ENCODE measurements at regions not wholly inside any gene's neighbourhood (a gene's known extent, or its start where the extent isn't known, plus 50 kb on each side); places are given as distances from the start of the nearest gene placed in this dataset.

DNA sequence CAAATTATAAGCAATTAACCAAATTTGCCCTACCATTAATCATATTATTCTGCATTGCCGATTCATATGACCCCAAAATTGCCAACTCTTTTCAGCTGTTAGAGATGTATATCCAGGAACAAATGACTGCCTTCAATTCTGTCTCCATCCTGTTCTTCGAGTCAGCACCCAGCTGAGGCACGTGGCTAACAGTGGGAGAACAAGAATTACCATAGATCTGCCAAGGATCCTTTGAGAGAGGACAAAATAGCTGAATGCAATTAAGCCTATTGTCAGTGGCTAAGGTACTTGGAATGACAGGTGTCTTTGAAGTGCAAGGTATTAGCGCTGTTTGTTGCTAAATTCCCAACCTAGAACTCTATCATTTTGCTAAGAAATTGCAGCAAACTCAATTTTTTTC, 426.1 kb downstream of the TSHZ3 start (continued):
- TF ChIP-seq, protein P1, sequence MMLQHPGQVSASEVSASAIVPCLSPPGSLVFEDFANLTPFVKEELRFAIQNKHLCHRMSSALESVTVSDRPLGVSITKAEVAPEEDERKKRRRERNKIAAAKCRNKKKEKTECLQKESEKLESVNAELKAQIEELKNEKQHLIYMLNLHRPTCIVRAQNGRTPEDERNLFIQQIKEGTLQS (CRISPR knock-in tag; conservative IDR thresholded peaks at IDR 0.05): no peak

DNA sequence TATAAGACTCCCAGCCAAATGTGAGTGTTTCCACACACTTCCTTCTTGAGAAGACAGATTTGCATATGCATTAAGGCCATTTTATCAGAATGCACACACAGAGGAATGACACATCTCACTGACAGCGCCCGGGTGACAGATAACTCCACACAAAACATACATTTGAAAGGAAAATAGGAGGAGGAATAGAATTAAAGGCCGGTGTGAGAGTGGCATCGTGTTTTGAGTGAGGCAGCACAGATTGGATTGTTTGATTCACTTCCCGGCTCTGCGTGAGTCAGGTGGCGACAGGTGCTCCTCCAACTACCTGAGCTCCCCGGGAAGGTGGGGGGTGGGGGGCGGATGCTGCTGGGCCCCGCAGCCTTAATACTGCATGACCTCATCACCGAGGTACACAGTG, 429.0 kb downstream of the TSHZ3 start:
- DNase-seq (ENCODE audit: low spot score): no peak
- Mint-ChIP-seq H3K4me3 (no peak overlapping the region), H3K9me3 (no peaks in the 10 kb centered on the region), H3K27me3 (ENCODE audit: low read depth) (peaks cover 10% of the 10 kb centered on the region), H3K4me1 (peaks cover 23% of the 10 kb centered on the region), H3K27ac (no peak overlapping the region), H3K36me3 (no peaks in the 10 kb centered on the region)
- TF ChIP-seq, protein P2, sequence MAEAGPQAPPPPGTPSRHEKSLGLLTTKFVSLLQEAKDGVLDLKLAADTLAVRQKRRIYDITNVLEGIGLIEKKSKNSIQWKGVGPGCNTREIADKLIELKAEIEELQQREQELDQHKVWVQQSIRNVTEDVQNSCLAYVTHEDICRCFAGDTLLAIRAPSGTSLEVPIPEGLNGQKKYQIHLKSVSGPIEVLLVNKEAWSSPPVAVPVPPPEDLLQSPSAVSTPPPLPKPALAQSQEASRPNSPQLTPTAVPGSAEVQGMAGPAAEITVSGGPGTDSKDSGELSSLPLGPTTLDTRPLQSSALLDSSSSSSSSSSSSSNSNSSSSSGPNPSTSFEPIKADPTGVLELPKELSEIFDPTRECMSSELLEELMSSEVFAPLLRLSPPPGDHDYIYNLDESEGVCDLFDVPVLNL (CRISPR knock-in tag; IDR thresholded peaks at IDR 0.05; ENCODE audit: borderline replicate concordance, low read depth): no peak
- TF ChIP-seq ZNF121 (CRISPR knock-in tag; IDR thresholded peaks at IDR 0.05): no peak
- TF ChIP-seq, protein P3, sequence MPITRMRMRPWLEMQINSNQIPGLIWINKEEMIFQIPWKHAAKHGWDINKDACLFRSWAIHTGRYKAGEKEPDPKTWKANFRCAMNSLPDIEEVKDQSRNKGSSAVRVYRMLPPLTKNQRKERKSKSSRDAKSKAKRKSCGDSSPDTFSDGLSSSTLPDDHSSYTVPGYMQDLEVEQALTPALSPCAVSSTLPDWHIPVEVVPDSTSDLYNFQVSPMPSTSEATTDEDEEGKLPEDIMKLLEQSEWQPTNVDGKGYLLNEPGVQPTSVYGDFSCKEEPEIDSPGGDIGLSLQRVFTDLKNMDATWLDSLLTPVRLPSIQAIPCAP (CRISPR knock-in tag; IDR thresholded peaks at IDR 0.05): no peak
- TF ChIP-seq SP1 (CRISPR knock-in tag; conservative IDR thresholded peaks at IDR 0.05): no peak
- ATAC-seq: peak; percentile 47; the same call in 1 of the 2 replicates
- ChIA-PET CTCF (interaction anchor here (0.8 to 2.1 kb wide), 6 partner anchors 120 to 251 kb away, joined by 3 to 8 read pairs (median 4); no protein-coding TSS in a partner anchor), POLR2A (no interaction called here)

DNA sequence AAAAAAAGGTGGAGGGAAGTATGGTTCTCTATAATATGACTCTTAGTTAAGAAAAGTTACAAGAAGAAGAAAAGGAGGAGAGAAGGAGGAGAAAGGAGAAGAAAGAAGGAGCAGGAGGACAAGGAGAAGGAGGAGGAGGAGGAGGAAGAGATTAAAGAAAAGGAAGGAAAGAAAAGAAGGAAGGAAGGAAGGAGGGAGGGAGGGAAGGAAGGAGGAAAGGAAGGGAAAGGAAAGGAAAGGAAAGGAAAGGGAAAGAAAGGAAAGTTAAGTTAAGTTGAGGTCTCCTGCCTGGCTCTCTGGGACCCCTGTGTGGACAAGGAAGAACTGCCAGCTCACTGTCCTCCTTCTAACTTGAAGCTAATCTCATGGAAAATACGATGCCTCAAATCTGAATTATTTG, 429.5 kb downstream of the TSHZ3 start:
- CTCF ChIA-PET: interaction anchor here (1.2 to 2.1 kb wide), 4 partner anchors 120 to 224 kb away, joined by 3 to 8 read pairs (median 4); no protein-coding TSS in a partner anchor
- TF ChIP-seq, protein P4, sequence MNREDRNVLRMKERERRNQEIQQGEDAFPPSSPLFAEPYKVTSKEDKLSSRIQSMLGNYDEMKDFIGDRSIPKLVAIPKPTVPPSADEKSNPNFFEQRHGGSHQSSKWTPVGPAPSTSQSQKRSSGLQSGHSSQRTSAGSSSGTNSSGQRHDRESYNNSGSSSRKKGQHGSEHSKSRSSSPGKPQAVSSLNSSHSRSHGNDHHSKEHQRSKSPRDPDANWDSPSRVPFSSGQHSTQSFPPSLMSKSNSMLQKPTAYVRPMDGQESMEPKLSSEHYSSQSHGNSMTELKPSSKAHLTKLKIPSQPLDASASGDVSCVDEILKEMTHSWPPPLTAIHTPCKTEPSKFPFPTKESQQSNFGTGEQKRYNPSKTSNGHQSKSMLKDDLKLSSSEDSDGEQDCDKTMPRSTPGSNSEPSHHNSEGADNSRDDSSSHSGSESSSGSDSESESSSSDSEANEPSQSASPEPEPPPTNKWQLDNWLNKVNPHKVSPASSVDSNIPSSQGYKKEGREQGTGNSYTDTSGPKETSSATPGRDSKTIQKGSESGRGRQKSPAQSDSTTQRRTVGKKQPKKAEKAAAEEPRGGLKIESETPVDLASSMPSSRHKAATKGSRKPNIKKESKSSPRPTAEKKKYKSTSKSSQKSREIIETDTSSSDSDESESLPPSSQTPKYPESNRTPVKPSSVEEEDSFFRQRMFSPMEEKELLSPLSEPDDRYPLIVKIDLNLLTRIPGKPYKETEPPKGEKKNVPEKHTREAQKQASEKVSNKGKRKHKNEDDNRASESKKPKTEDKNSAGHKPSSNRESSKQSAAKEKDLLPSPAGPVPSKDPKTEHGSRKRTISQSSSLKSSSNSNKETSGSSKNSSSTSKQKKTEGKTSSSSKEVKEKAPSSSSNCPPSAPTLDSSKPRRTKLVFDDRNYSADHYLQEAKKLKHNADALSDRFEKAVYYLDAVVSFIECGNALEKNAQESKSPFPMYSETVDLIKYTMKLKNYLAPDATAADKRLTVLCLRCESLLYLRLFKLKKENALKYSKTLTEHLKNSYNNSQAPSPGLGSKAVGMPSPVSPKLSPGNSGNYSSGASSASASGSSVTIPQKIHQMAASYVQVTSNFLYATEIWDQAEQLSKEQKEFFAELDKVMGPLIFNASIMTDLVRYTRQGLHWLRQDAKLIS (CRISPR knock-in tag; IDR thresholded peaks at IDR 0.05; ENCODE audit: borderline replicate concordance): no peak
- no peak for TF ChIP-seq IRF2 (CRISPR knock-in tag; IDR thresholded peaks at IDR 0.05; ENCODE audit: borderline replicate concordance, low read depth)
- TF ChIP-seq, protein P5, sequence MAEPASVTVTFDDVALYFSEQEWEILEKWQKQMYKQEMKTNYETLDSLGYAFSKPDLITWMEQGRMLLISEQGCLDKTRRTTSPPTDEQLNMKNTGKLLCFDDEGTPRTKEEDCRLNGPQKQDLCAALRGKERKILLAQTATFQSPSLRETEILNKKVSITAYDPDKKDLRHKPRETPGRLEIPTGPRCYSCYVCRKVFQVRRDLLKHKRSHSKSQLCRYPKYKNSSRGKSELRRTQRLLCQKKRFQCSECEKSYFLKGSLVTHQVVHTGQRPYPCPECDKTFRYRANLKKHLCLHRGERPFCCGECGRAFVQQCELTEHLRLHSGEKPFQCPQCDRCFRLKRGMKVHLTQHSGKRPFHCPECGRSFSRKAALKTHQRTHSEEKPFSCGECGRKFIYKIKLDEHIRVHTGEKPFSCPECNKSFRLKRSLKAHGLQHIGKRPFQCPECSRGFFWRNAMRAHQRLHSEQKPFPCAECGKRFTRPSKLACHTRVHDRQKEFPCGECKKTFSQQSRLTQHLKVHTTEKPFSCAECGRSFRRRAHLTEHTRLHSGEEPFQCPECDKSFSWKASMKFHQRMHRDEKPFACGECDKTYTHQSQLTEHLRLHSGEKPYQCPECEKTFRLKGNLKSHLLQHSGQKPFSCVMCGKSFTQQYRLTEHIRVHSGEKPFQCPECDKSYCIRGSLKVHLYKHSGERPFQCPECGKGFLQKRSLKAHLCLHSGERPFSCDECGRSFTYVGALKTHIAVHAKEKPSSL (CRISPR knock-in tag; conservative IDR thresholded peaks at IDR 0.05): no peak
- TF ChIP-seq, protein P6, sequence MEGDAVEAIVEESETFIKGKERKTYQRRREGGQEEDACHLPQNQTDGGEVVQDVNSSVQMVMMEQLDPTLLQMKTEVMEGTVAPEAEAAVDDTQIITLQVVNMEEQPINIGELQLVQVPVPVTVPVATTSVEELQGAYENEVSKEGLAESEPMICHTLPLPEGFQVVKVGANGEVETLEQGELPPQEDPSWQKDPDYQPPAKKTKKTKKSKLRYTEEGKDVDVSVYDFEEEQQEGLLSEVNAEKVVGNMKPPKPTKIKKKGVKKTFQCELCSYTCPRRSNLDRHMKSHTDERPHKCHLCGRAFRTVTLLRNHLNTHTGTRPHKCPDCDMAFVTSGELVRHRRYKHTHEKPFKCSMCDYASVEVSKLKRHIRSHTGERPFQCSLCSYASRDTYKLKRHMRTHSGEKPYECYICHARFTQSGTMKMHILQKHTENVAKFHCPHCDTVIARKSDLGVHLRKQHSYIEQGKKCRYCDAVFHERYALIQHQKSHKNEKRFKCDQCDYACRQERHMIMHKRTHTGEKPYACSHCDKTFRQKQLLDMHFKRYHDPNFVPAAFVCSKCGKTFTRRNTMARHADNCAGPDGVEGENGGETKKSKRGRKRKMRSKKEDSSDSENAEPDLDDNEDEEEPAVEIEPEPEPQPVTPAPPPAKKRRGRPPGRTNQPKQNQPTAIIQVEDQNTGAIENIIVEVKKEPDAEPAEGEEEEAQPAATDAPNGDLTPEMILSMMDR (IDR thresholded peaks at IDR 0.05): no peak
- TF ChIP-seq CBFB (CRISPR knock-in tag; IDR thresholded peaks at IDR 0.05; ENCODE audit: low read depth): no peak
- no peak for TF ChIP-seq CREB1 (CRISPR knock-in tag; IDR thresholded peaks at IDR 0.05)
- TF ChIP-seq HMGA2 (CRISPR knock-in tag; IDR thresholded peaks at IDR 0.05): no peak
- TF ChIP-seq TP53 (CRISPR knock-in tag; IDR thresholded peaks at IDR 0.05): no peak
- TF ChIP-seq ZNF219 (CRISPR knock-in tag; IDR thresholded peaks at IDR 0.05; ENCODE audit: borderline replicate concordance): no peak
- no peak for TF ChIP-seq ZNF317 (CRISPR knock-in tag; IDR thresholded peaks at IDR 0.05; ENCODE audit: borderline replicate concordance, low read depth)
- TF ChIP-seq, protein P7, sequence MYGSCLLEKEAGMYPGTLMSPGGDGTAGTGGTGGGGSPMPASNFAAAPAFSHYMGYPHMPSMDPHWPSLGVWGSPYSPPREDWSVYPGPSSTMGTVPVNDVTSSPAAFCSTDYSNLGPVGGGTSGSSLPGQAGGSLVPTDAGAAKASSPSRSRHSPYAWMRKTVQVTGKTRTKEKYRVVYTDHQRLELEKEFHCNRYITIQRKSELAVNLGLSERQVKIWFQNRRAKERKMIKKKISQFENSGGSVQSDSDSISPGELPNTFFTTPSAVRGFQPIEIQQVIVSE (CRISPR knock-in tag; IDR thresholded peaks at IDR 0.05; ENCODE audit: borderline replicate concordance): no peak
- TF ChIP-seq, protein P8, sequence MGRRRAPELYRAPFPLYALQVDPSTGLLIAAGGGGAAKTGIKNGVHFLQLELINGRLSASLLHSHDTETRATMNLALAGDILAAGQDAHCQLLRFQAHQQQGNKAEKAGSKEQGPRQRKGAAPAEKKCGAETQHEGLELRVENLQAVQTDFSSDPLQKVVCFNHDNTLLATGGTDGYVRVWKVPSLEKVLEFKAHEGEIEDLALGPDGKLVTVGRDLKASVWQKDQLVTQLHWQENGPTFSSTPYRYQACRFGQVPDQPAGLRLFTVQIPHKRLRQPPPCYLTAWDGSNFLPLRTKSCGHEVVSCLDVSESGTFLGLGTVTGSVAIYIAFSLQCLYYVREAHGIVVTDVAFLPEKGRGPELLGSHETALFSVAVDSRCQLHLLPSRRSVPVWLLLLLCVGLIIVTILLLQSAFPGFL (CRISPR knock-in tag; IDR thresholded peaks at IDR 0.05; ENCODE audit: borderline replicate concordance): no peak
- no peak for TF ChIP-seq ZNF416 (CRISPR knock-in tag; IDR thresholded peaks at IDR 0.05)
- H3K27ac Mint-ChIP-seq: no peak overlapping the region

More for the DNA sequence above, 429.5 kb downstream of the TSHZ3 start:
- DNase-seq (ENCODE audit: low spot score): no peak
- Mint-ChIP-seq H3K27me3 (ENCODE audit: low read depth) (peaks cover 10% of the 10 kb centered on the region), H3K9me3 (no peaks in the 10 kb centered on the region), H3K4me1 (peaks cover 28% of the 10 kb centered on the region), H3K36me3 (no peaks in the 10 kb centered on the region), H3K4me3 (no peak overlapping the region)
- no peak for ATAC-seq
- POLR2A ChIA-PET: no interaction called here
